Ovary (tissue), 7 donors: ENCODE measurements at regions not wholly inside any gene's neighbourhood (a gene's known extent, or its start where the extent isn't known, plus 50 kb on each side); places are given as distances from the start of the nearest gene placed in this dataset.

Experiments used
- DNase-seq, 5 donors: peaks; one replicate each; pipeline ENCODE4 v3.0.0-alpha.2; 2019 to 2020
- H3K27ac ChIP-seq, 2 donors: fragments of 200-600 bp; one replicate each; pipeline versions ENCODE4 v1.5.1 to v1.8.0; 2019 to 2022
- H3K27me3 ChIP-seq: fragments of 200-600 bp; one replicate; pipeline ENCODE4 v1.8.0; 2022
- H3K36me3 ChIP-seq: fragments of 200-600 bp; sonication (generic); one replicate; pipeline ENCODE4 v1.5.1; 2019
- H3K4me1 ChIP-seq: one replicate; pipeline ENCODE4 v1.8.1; 2013; ENCODE audit warnings: mild to moderate bottlenecking, moderate library complexity; ENCODE audit not compliant: insufficient read depth
- H3K4me3 ChIP-seq: fragments of 200-600 bp; sonication (generic); one replicate; pipeline ENCODE4 v1.5.1; 2017
- H3K9me3 ChIP-seq, 2 donors: fragments of 200-600 bp in 1 of 2; sonication (generic) in 1 of 2; one replicate each; pipeline versions ENCODE4 v1.5.1 to v1.8.1; 2013 to 2019; ENCODE audit warnings: mild to moderate bottlenecking in 1 of 2, moderate library complexity in 1 of 2
- CTCF ChIP-seq, 3 donors: fragments of 450-650 bp in 2 of 3; fragments of 200-600 bp in 1 of 3; IDR thresholded peaks; one replicate each; pipeline versions ENCODE4 v1.5.1 to v1.8.0; 2016 to 2022; ENCODE audit warnings: antibody characterized with exemption in 3 of 3, mild to moderate bottlenecking in 1 of 3
- EP300 ChIP-seq: sonication (generic); formaldehyde crosslinking; IDR thresholded peaks from one replicate; pipeline ENCODE4 v1.6.1; 2017; ENCODE audit warnings: antibody characterized with exemption
- POLR2A ChIP-seq: fragments of 450-650 bp; IDR thresholded peaks from one replicate; pipeline ENCODE4 v1.6.1; 2017; ENCODE audit warnings: antibody characterized with exemption, mild to moderate bottlenecking, moderate library complexity
- WGBS, 3 donors: extraction: QIAGEN DNeasy Blood & Tissue Kit in 1 of 3; methylation state at CpG; one replicate each; pipeline versions ENCODE4 v1.1.5 to v1.1.7; 2013 to 2017; 5-methylcytosine and 5-hydroxymethylcytosine counted together
- intact Hi-C, 4 donors: fragments of 100-400 bp; cut with DNase I; formaldehyde crosslinking; loops; one replicate each; pipeline versions ENCODE4 v1.11.0 to v1.15.1; 2022 to 2023
- donor health status: DM: no; HTN: no; CAD: no; lungs with moderate emphysema.
- donor health status: DM: no; HTN: no; CAD: no.
- donor health status: Bipolar disorder and iron deficiency.
- donor health status: DM: no; HTN: no; CAD: no.
- donor health status: DM: yes; HTN: yes; CAD: no.

GRCh38 chr3:22141769-22142168, 390.8 kb upstream of the ZNF385D start:
- WGBS, 3 donors, result 77 to 79% (median 77%) methylated on average over 2 of the region's 2 CpGs
- intact Hi-C loops, result no loop called here
- H3K4me1 ChIP-seq, result no peaks in the 10 kb centered on the region

GRCh38 chr3:22147161-22147560, 396.2 kb upstream of the ZNF385D start:
- TF ChIP-seq CTCF (IDR thresholded peaks at IDR 0.05) (no peak), POLR2A (no peak), EP300 (no peak)
- 85 to 90% (median 86%) methylated on average over 3 of the region's 3 CpGs for WGBS, 3 donors
- H3K4me3 ChIP-seq, result no peak overlapping the region
- DNase-seq, result no peak
- H3K36me3 ChIP-seq, result no peaks in the 10 kb centered on the region
- no peaks in the 10 kb centered on the region for H3K27me3 ChIP-seq
- H3K27ac ChIP-seq, result no peak overlapping the region
- intact Hi-C loops, result no loop called here
- H3K4me1 ChIP-seq, result no peaks in the 10 kb centered on the region
- H3K9me3 ChIP-seq, result no peaks in the 10 kb centered on the region

More at GRCh38 chr3:22141769-22142168, 390.8 kb upstream of the ZNF385D start:
- Histone ChIP-seq H3K9me3 (no peaks in the 10 kb centered on the region), H3K27me3 (no peaks in the 10 kb centered on the region), H3K36me3 (no peaks in the 10 kb centered on the region), H3K27ac (no peak overlapping the region), H3K4me3 (no peak overlapping the region)
- DNase-seq, result no peak
- no peak for TF ChIP-seq EP300
- TF ChIP-seq CTCF (IDR thresholded peaks at IDR 0.05), result no peak
- no peak for TF ChIP-seq POLR2A

GRCh38 chr3:22156868-22157267, 405.9 kb upstream of the ZNF385D start:
- H3K4me1 ChIP-seq, result no peaks in the 10 kb centered on the region
- no peaks in the 10 kb centered on the region for H3K27me3 ChIP-seq
- no peaks in the 10 kb centered on the region for H3K36me3 ChIP-seq
- 90 to 96% (median 90%) methylated on average over 2 of the region's 2 CpGs for WGBS, 3 donors
- intact Hi-C loops, result no loop called here
- TF ChIP-seq EP300 (no peak), POLR2A (no peak), CTCF (IDR thresholded peaks at IDR 0.05) (no peak)
- H3K4me3 ChIP-seq, result no peak overlapping the region
- no peak overlapping the region for H3K27ac ChIP-seq
- H3K9me3 ChIP-seq, result no peaks in the 10 kb centered on the region
- no peak for DNase-seq

- WGBS, 3 donors, result 92 to 95% (median 93%) methylated on average over 4 of the region's 4 CpGs
- no peaks in the 10 kb centered on the region for H3K36me3 ChIP-seq
- no peak overlapping the region for H3K4me3 ChIP-seq
- intact Hi-C loops, result no loop called here
- no peaks in the 10 kb centered on the region for H3K4me1 ChIP-seq
- no peaks in the 10 kb centered on the region for H3K9me3 ChIP-seq
- TF ChIP-seq POLR2A, result no peak
- TF ChIP-seq EP300, result no peak
- TF ChIP-seq CTCF (IDR thresholded peaks at IDR 0.05), result no peak
- H3K27me3 ChIP-seq, result no peaks in the 10 kb centered on the region
- no peak overlapping the region for H3K27ac ChIP-seq
- no peak for DNase-seq
Measured at GRCh38 chr3:22157848-22158247, 406.8 kb upstream of the ZNF385D start.
